ENCODE measurements at regions not wholly inside any gene's neighbourhood (a gene's known extent, or its start where the extent isn't known, plus 50 kb on each side); places are given as distances from the start of the nearest gene placed in this dataset.

DNA sequence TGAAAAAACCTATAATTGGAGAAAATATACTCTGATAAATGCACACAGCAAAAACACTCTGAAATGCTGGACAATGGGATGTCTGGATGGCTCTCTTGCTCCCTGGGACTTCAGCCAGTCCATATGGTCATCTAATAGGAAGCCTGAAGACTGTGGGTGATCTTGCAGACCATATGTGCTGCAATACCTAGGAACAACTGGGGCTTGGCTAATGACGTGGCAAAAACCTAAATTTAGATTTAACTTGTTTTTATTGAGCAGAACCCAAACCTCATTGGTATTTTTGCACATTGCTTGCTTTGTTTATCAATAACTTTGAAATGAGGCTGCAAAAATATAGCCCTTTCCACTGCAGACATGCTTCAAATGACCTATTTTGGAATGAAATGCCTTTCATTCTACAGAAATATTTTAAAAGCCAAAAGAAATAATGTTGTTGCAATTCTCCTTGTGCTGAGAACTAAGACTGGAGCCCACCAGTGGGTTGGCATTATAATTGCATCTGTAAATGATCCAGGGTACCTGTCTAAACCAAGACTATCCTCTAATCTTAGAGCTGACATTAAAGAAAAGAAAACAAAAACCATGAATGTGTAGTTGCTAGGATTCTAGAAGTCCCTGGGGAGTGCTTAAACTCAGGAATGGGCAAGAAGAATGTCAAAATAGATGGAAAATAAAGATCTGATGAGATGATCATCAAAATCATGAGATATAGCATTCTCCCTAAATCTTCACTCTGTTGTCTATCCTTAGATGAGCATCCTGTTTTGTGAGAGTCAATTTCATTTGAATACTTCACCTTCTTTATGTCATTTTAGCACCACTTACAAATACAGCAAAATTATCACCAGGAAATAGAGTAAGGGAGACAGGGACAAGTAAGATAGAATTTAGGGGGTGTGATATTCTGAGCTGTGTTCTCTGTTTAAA, 152.1 kb upstream of the RIMS1 start:
- intact Hi-C loops (cut with DNase I) = no loop called here
- no peak overlapping the region for H3K27ac ChIP-seq
- no peaks in the 10 kb centered on the region for H3K4me1 ChIP-seq (replicated peaks in 1 of 2)
- no peak overlapping the region for H3K4me3 ChIP-seq
- no peaks in the 10 kb centered on the region for H3K36me3 ChIP-seq (replicated peaks in 1 of 2)
- no peaks in the 10 kb centered on the region for H3K27me3 ChIP-seq
- TF ChIP-seq POLR2A (IDR thresholded peaks at IDR 0.05) = no peak
- no peak for TF ChIP-seq CTCF (IDR thresholded peaks at IDR 0.05)
- no peaks in the 10 kb centered on the region for H3K9me3 ChIP-seq (replicated peaks in 1 of 3)
- WGBS, 4 donors = 22 to 34% (median 27%) methylated on average over 1 of the region's 1 CpG
- DNase-seq = no peak

DNA sequence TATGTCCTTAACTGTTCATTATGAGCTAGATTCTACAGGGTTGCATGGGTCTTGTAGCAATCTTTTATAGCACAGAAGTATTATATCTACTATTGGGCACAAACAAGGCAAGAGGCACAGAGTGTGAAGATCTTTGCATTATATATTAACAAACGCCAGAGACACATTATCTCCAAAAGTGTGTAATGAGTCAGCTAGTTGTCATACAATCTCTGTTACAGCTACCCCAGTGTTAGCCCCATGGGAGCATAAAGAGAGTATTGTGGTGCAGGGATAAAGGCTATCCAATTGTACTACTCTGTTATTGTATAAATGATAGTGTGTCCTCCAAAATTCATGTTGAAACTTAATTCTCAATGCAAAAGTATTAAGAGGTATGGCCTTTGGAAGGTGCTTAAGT, 148.4 kb upstream of the RIMS1 start:
- 50 to 71% (median 65%) methylated on average over 1 of the region's 1 CpG for WGBS, 4 donors
- TF ChIP-seq POLR2A (IDR thresholded peaks at IDR 0.05) (no peak), CTCF (IDR thresholded peaks at IDR 0.05) (no peak)
- no peaks in the 10 kb centered on the region for H3K27me3 ChIP-seq
- no peaks in the 10 kb centered on the region for H3K4me1 ChIP-seq (replicated peaks in 1 of 2)
- H3K27ac ChIP-seq = no peak overlapping the region
- H3K36me3 ChIP-seq (replicated peaks in 1 of 2) = no peaks in the 10 kb centered on the region
- H3K4me3 ChIP-seq = no peak overlapping the region
- intact Hi-C loops (cut with DNase I) = no loop called here
- H3K9me3 ChIP-seq (replicated peaks in 1 of 3) = peaks cover 0 to 5% (median 0%) of the 10 kb centered on the region in 3 donors
- DNase-seq = no peak

DNA sequence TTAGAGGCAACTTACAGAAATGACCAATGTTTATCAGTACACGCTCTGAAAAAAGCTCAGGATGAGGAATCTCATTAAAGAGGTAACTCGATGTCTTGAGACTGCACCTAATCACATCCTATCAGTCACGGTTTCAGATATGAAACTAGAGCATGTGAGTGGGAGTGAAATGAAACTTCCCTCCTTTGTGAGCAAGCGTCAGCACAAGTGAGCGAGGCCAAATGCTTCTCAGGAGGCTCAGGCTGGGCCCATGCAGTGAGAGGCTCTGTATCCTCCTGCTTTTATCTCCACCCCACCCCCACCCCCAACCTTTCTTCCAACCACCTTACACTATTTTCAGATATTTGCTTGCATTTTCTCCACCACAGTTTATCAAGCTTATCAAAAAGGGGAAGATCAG, 140.8 kb upstream of the RIMS1 start:
- Histone ChIP-seq H3K4me1 (replicated peaks in 1 of 2) (no peaks in the 10 kb centered on the region), H3K27ac (no peak overlapping the region), H3K9me3 (replicated peaks in 1 of 3) (peaks cover 0 to 5% (median 0%) of the 10 kb centered on the region in 3 donors), H3K4me3 (no peak overlapping the region), H3K27me3 (no peaks in the 10 kb centered on the region), H3K36me3 (replicated peaks in 1 of 2) (no peaks in the 10 kb centered on the region)
- TF ChIP-seq CTCF (IDR thresholded peaks at IDR 0.05) = no peak
- no peak for TF ChIP-seq POLR2A (IDR thresholded peaks at IDR 0.05)
- intact Hi-C loops (cut with DNase I) = no loop called here
- no peak for DNase-seq
- 52 to 69% (median 61%) methylated on average over 5 of the region's 5 CpGs for WGBS, 4 donors

DNA sequence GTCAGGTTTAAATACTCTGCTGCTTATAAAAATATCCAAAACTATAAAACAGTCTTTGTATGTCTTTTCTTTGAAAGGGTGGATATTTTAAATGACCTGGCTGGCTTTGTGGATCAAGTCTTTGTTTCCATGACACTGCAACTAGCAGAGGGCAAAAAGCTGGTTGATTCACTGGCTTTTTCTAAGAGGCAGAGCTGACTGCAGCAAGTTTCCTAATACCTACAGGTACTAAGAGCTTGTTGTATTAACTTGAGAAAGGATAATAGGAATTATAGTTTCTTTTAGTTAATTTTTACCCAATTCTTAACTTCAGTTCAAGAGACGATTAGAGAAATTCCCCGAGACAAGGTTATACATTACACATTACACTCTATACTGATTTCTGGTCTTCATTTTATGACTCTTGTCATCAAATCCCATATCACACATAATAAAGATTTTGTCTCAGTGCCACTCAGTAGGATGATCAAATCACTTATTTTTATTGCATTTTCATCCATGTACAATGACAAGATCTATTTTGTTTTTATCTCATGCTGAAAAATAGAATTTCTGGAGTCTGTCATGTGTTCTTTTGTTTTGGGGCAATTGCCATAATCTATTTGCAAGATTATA, 120.1 kb upstream of the RIMS1 start:
- no peak for DNase-seq
- Histone ChIP-seq H3K27me3 (no peaks in the 10 kb centered on the region), H3K4me1 (replicated peaks in 1 of 2) (no peaks in the 10 kb centered on the region), H3K27ac (no peak overlapping the region), H3K9me3 (replicated peaks in 1 of 3) (no peaks in the 10 kb centered on the region), H3K36me3 (replicated peaks in 1 of 2) (no peaks in the 10 kb centered on the region), H3K4me3 (no peak overlapping the region)
- 62 to 73% (median 69%) methylated on average over 2 of the region's 2 CpGs for WGBS, 4 donors
- TF ChIP-seq POLR2A (IDR thresholded peaks at IDR 0.05) (no peak), CTCF (IDR thresholded peaks at IDR 0.05) (no peak)
- intact Hi-C loops (cut with DNase I) = no loop called here
